ENCODE measurements at regions not wholly inside any gene's neighbourhood (a gene's known extent, or its start where the extent isn't known, plus 50 kb on each side); places are given as distances from the start of the nearest gene placed in this dataset.

GRCh38 chr15:96693515-96693914, 363.0 kb downstream of the NR2F2 start:
- no peak for TF ChIP-seq CTCF (IDR thresholded peaks at IDR 0.05; ENCODE audit: control extremely low read depth, extremely low read depth, low read depth, missing control alignments)
- CTCF ChIA-PET = interaction anchor here (1.2 kb wide), 1 partner anchor 11 kb away, joined by 4 read pairs; no protein-coding TSS in a partner anchor
- POLR2A ChIA-PET = no interaction called here
- DNase-seq (ENCODE audit: extremely low spot score) = no peak

- no peak for TF ChIP-seq CTCF (IDR thresholded peaks at IDR 0.05; ENCODE audit: control extremely low read depth, extremely low read depth, low read depth, missing control alignments)
- CTCF ChIA-PET = interaction anchor here (0.8 to 1.2 kb wide), 2 partner anchors 11 to 13 kb away, joined by 3 to 4 read pairs; no protein-coding TSS in a partner anchor
- POLR2A ChIA-PET = no interaction called here
- no peak for DNase-seq (ENCODE audit: extremely low spot score)
Observed at GRCh38 chr15:96693990-96694517, 363.6 kb downstream of the NR2F2 start.

DNA sequence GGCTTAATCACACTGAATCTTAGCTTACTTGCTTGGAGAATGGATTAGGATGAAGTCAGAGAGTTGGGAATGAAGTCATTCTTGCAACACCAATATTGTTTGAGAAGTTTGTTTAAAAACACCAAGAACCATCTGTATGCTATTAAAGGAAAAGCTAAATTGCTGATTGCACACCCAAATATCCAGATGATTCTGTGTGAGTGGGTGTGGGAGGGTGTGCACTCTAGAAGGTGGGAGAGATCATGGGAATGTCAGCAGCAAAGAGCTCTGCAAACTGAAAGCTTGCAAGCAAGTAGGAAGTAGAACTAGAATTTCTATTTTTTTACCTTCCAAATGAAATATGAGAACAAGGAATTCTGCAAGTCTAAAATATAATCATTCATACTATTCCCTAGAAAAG, 364.9 kb downstream of the NR2F2 start:
- POLR2A ChIA-PET = no interaction called here
- DNase-seq (ENCODE audit: extremely low spot score) = no peak
- no peak for TF ChIP-seq CTCF (IDR thresholded peaks at IDR 0.05; ENCODE audit: control extremely low read depth, extremely low read depth, low read depth, missing control alignments)
- CTCF ChIA-PET = interaction anchor here (1.2 kb wide), 1 partner anchor 12 kb away, joined by 4 read pairs; no protein-coding TSS in a partner anchor

GRCh38 chr15:96699871-96700401, 369.4 kb downstream of the NR2F2 start:
- no peak for TF ChIP-seq CTCF (IDR thresholded peaks at IDR 0.05; ENCODE audit: control extremely low read depth, extremely low read depth, low read depth, missing control alignments)
- DNase-seq (ENCODE audit: extremely low spot score) = no peak
- POLR2A ChIA-PET = no interaction called here
- CTCF ChIA-PET = no interaction called here

DNA sequence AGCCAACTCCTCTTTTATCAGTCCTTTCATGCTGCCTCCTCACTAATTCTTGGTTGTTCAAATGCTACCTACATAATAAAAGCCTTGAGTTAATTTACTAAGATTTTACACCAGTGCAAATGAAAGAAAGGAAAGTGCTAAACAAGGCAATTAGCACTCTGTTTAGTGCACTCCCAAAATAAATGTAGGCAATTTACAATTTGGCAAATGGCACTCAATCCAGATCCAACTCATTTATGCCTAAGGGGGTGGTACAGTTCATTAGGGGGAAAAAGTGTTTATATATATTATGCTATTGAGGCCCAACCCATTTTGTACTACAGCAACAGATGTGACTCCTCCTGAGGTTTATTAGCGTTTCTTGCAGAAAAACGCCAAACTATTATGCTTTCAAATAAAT, 370.1 kb downstream of the NR2F2 start:
- ChIA-PET CTCF (no interaction called here), POLR2A (no interaction called here)
- no peak for DNase-seq (ENCODE audit: extremely low spot score)
- TF ChIP-seq CTCF (IDR thresholded peaks at IDR 0.05; ENCODE audit: control extremely low read depth, extremely low read depth, low read depth, missing control alignments) = no peak

- no peak for DNase-seq (ENCODE audit: extremely low spot score)
- ChIA-PET POLR2A (interaction anchor here (0.6 kb wide), 1 partner anchor 360 kb away, joined by 3 read pairs; no protein-coding TSS in a partner anchor), CTCF (no interaction called here)
- TF ChIP-seq CTCF (IDR thresholded peaks at IDR 0.05; ENCODE audit: control extremely low read depth, extremely low read depth, low read depth, missing control alignments) = no peak
Observed at GRCh38 chr15:96701443-96701842, 370.9 kb downstream of the NR2F2 start.

Measured in GM10248 (cell line).